HL-60 (cell line): ENCODE measurements at regions not wholly inside any gene's neighbourhood (a gene's known extent, or its start where the extent isn't known, plus 50 kb on each side); places are given as distances from the start of the nearest gene placed in this dataset.

Source experiments
- DNase-seq, 2 experiments: peaks; one replicate each; pipeline ENCODE4 v3.0.0-alpha.2; 2010 to 2020; ENCODE audit warnings: low read depth in 1 of 2, low spot score in 1 of 2
- H3K27ac ChIP-seq: fragments of 250-450 bp; sonication (Bioruptor Pico); replicated peaks from 2 replicates; pipeline ENCODE4 v1.5.1; 2020; ENCODE audit warnings: mild to moderate bottlenecking, moderate library complexity
- H3K27me3 ChIP-seq: fragments of 250-450 bp; sonication (Bioruptor Pico); 2 replicates; pipeline ENCODE4 v1.5.1; 2021; ENCODE audit warnings: mild to moderate bottlenecking, moderate library complexity; ENCODE audit not compliant: insufficient read depth, poor library complexity, severe bottlenecking
- H3K4me3 ChIP-seq: replicated peaks from 2 replicates; pipeline ENCODE4 v1.5.1; 2011; ENCODE audit warnings: mild to moderate bottlenecking, control low read depth, low read length; ENCODE audit not compliant: insufficient read depth
- CTCF ChIP-seq: IDR thresholded peaks from one replicate; pipeline ENCODE4 v1.5.1; 2011; ENCODE audit warnings: low read length, control low read depth, inconsistent platforms; ENCODE audit not compliant: insufficient read depth
- GABPA ChIP-seq: IDR thresholded peaks from 2 replicates; pipeline ENCODE4 v1.6.1; 2012; ENCODE audit warnings: low read depth
- POLR2AphosphoS5 ChIP-seq: IDR thresholded peaks from 2 replicates; pipeline ENCODE4 v1.6.1; 2012; ENCODE audit warnings: low read depth
- REST ChIP-seq: IDR thresholded peaks from 2 replicates; pipeline ENCODE4 v1.6.1; 2012; ENCODE audit warnings: low read depth; ENCODE audit not compliant: insufficient replicate concordance
- SPI1 ChIP-seq: IDR thresholded peaks from 2 replicates; pipeline ENCODE4 v1.6.1; 2012; ENCODE audit warnings: low read depth, mild to moderate bottlenecking, borderline replicate concordance

- H3K27ac ChIP-seq: no peak overlapping the region
- H3K4me3 ChIP-seq: no peak overlapping the region
- H3K27me3 ChIP-seq: no peaks in the 10 kb centered on the region
- DNase-seq: no peak
- no peak for TF ChIP-seq SPI1
Measured at GRCh38 chr3:99586701-99587100, 51.7 kb upstream of the COL8A1 start.

- no peak overlapping the region for H3K27ac ChIP-seq
- DNase-seq: no peak
Measured at GRCh38 chr3:99579965-99580364, 58.4 kb upstream of the COL8A1 start.

GRCh38 chr3:99579246-99579645, 59.1 kb upstream of the COL8A1 start:
- TF ChIP-seq POLR2AphosphoS5: no peak
- no peak for TF ChIP-seq SPI1
- TF ChIP-seq GABPA: no peak
- TF ChIP-seq REST: no peak
- TF ChIP-seq CTCF: no peak
- H3K27me3 ChIP-seq: no peaks in the 10 kb centered on the region
- DNase-seq: no peak
- no peak overlapping the region for H3K4me3 ChIP-seq
- no peak overlapping the region for H3K27ac ChIP-seq

More at GRCh38 chr3:99579965-99580364, 58.4 kb upstream of the COL8A1 start:
- TF ChIP-seq CTCF (no peak), REST (no peak), POLR2AphosphoS5 (no peak), GABPA (no peak), SPI1 (no peak)
- Histone ChIP-seq H3K27me3 (no peaks in the 10 kb centered on the region), H3K4me3 (no peak overlapping the region)

GRCh38 chr3:99578339-99578970, 59.9 kb upstream of the COL8A1 start:
- no peak overlapping the region for H3K27ac ChIP-seq
- no peaks in the 10 kb centered on the region for H3K27me3 ChIP-seq
- no peak for DNase-seq
- TF ChIP-seq POLR2AphosphoS5 (no peak), REST (no peak), GABPA (no peak), SPI1 (no peak), CTCF (no peak)
- H3K4me3 ChIP-seq: no peak overlapping the region
